Endothelial cell of umbilical vein (primary cell): ENCODE measurements at regions not wholly inside any gene's neighbourhood (a gene's known extent, or its start where the extent isn't known, plus 50 kb on each side); places are given as distances from the start of the nearest gene placed in this dataset.
A peak's percentile ranks its signal among the peaks of the same experiment; 100 is the strongest.

Source experiments
- BruUV-seq: library from RNA; stranded (reverse); fragments of 400-500 nt; replicated peaks from 2 replicates; lab custom pipeline; 2021; lab: Mats Ljungman, UMichigan
- CTCF ChIA-PET: fragments of 300-600, 350-600 bp; sonication (Branson Sonifier 250); formaldehyde crosslinking; loops from one replicate; lab custom pipeline; 2021; ENCODE audit warnings: antibody characterized with exemption, inconsistent platforms; lab: Charles Lee
- POLR2A ChIA-PET: fragments of 300-600, 350-600 bp; sonication (Branson Sonifier 250); formaldehyde crosslinking; loops from one replicate; lab custom pipeline; 2021; ENCODE audit warnings: antibody characterized with exemption, inconsistent platforms; lab: Charles Lee
- DNase-seq: peaks from one replicate; pipeline ENCODE4 v3.0.0-alpha.2; 2011; ENCODE audit warnings: low read depth, low spot score
- FAIRE-seq: peaks from 2 replicates; lab custom pipeline; 2011; peaks lifted over from hg19 to GRCh38; lab: Jason Lieb, UNC
- H2AFZ ChIP-seq: 2 replicates; pipeline ENCODE4 v1.6.0; 2012; ENCODE audit warnings: low read depth, low read length, control low read depth, inconsistent platforms
- H3K27ac ChIP-seq: 2 replicates; pipeline ENCODE4 v1.5.1; 2011; ENCODE audit warnings: low read depth, mild to moderate bottlenecking, control low read depth, low read length, moderate library complexity; ENCODE audit not compliant: insufficient read depth
- H3K27me3 ChIP-seq, 2 experiments: 2 replicates each; pipeline versions ENCODE4 v1.6.0 to v1.6.1; 2011; ENCODE audit warnings: low read length in 2 of 2, mixed read lengths in 1 of 2; ENCODE audit not compliant: control insufficient read depth in 2 of 2, insufficient read depth in 2 of 2
- H3K36me3 ChIP-seq, 2 experiments: 2 replicates in 1 of 2; 3 replicates in 1 of 2; pipeline ENCODE4 v1.5.1; 2011; ENCODE audit warnings: low read length in 2 of 2, mild to moderate bottlenecking in 1 of 2, moderate library complexity in 1 of 2; ENCODE audit not compliant: control insufficient read depth in 2 of 2, insufficient read depth in 2 of 2; ENCODE audit errors: extremely low read depth in 1 of 2
- H3K4me1 ChIP-seq: 3 replicates; pipeline ENCODE4 v1.5.1; 2011; ENCODE audit warnings: mild to moderate bottlenecking, low read length; ENCODE audit not compliant: control insufficient read depth, insufficient read depth; ENCODE audit errors: extremely low read depth
- H3K4me2 ChIP-seq: 2 replicates; pipeline ENCODE4 v1.6.1; 2011; ENCODE audit warnings: low read length, control low read depth, mixed read lengths; ENCODE audit not compliant: insufficient read depth
- H3K4me3 ChIP-seq, 3 experiments: fragments of 200-600 bp in 1 of 3; sonication (generic), shearing (Covaris generic) in 1 of 3; replicated peaks in 1 of 3; 2 replicates each; pipeline ENCODE4 v1.5.1; 2011 to 2016; ENCODE audit warnings: control low read depth in 3 of 3, low read length in 3 of 3, mild to moderate bottlenecking in 2 of 3, inconsistent platforms in 1 of 3, low read depth in 1 of 3, moderate library complexity in 1 of 3; ENCODE audit not compliant: insufficient read depth in 1 of 3
- H3K79me2 ChIP-seq: 2 replicates; pipeline ENCODE4 v1.6.0; 2012; ENCODE audit warnings: low read length, inconsistent platforms; ENCODE audit not compliant: control insufficient read depth, insufficient read depth
- H3K9ac ChIP-seq: replicated peaks from 2 replicates; pipeline ENCODE3; 2011; ENCODE audit warnings: low read length, control low read depth; ENCODE audit not compliant: insufficient read depth; ENCODE audit errors: extremely low read depth
- H3K9me1 ChIP-seq: replicated peaks from 3 replicates; pipeline ENCODE4 v1.6.0; 2011; ENCODE audit warnings: mild to moderate bottlenecking, low read length; ENCODE audit not compliant: control insufficient read depth, insufficient read depth; ENCODE audit errors: extremely low read depth
- H3K9me3 ChIP-seq: replicated peaks from 2 replicates; pipeline ENCODE4 v1.5.1; 2012; ENCODE audit warnings: low read length, inconsistent platforms; ENCODE audit not compliant: control insufficient read depth, insufficient read depth
- H4K20me1 ChIP-seq: replicated peaks from 2 replicates; pipeline ENCODE3; 2011; ENCODE audit warnings: mild to moderate bottlenecking, low read length; ENCODE audit not compliant: control insufficient read depth, insufficient read depth; ENCODE audit errors: extremely low read depth
- EZH2 ChIP-seq: IDR thresholded peaks from 2 replicates; pipeline ENCODE4 v1.6.1; 2012; ENCODE audit warnings: borderline replicate concordance, low read depth, mild to moderate bottlenecking, moderate library complexity, low read length, inconsistent platforms; ENCODE audit not compliant: severe bottlenecking
- FOS ChIP-seq: IDR thresholded peaks from 2 replicates; pipeline ENCODE4 v1.6.1; 2011; ENCODE audit warnings: mild to moderate bottlenecking, low read length, moderate library complexity, borderline replicate concordance; ENCODE audit not compliant: insufficient read depth
- GATA2 ChIP-seq: IDR thresholded peaks from 2 replicates; pipeline ENCODE4 v1.7.0; 2011; ENCODE audit warnings: low read depth, mild to moderate bottlenecking, moderate library complexity, mixed read lengths, low read length; ENCODE audit not compliant: insufficient read length, insufficient read depth
- JUN ChIP-seq: IDR thresholded peaks from 2 replicates; pipeline ENCODE4 v1.6.1; 2011; ENCODE audit warnings: borderline replicate concordance, low read depth; ENCODE audit not compliant: insufficient read length, insufficient read depth
- MYC ChIP-seq: IDR thresholded peaks from one replicate; pipeline ENCODE4 v1.6.1; 2011; ENCODE audit warnings: mild to moderate bottlenecking, low read depth, low read length
- POLR2A ChIP-seq: IDR thresholded peaks from 2 replicates; pipeline ENCODE4 v1.6.1; 2012; ENCODE audit warnings: low read depth, mild to moderate bottlenecking, control low read depth, low read length
- POLR2AphosphoS5 ChIP-seq: IDR thresholded peaks from 2 replicates; pipeline ENCODE4 v1.6.1; 2012; ENCODE audit warnings: low read depth, mild to moderate bottlenecking, control low read depth, low read length, moderate library complexity; ENCODE audit not compliant: insufficient read depth
- dilution Hi-C: fragments of 300-500 bp; cut with MboI; formaldehyde crosslinking; loops from one replicate; pipeline ENCODE4 v1.15.0; 2019; ENCODE audit warnings: low sequenced_read_pairs; ENCODE audit not compliant: extremely low pct_ligation_motif_present
- intact Hi-C: fragments of 100-400 bp; cut with micrococcal nuclease; formaldehyde crosslinking; loops from one replicate; pipeline ENCODE4 v1.10.0; 2022
- TF ChIP-seq, protein P1 (sequence below): IDR thresholded peaks from 2 replicates; pipeline ENCODE4 v1.6.1; 2011; ENCODE audit not compliant: insufficient read depth, insufficient read length
- TF ChIP-seq, protein P2 (sequence below), 2 donors: IDR thresholded peaks; 1 replicate in 1 of 2; 2 replicates in 1 of 2; pipeline ENCODE4 v1.5.1; 2011; ENCODE audit warnings: low read length in 2 of 2, mild to moderate bottlenecking in 2 of 2, moderate library complexity in 2 of 2, control low read depth in 1 of 2, inconsistent platforms in 1 of 2, low read depth in 1 of 2; ENCODE audit not compliant: insufficient read depth in 1 of 2; ENCODE audit errors: extremely low read depth in 1 of 2

DNA sequence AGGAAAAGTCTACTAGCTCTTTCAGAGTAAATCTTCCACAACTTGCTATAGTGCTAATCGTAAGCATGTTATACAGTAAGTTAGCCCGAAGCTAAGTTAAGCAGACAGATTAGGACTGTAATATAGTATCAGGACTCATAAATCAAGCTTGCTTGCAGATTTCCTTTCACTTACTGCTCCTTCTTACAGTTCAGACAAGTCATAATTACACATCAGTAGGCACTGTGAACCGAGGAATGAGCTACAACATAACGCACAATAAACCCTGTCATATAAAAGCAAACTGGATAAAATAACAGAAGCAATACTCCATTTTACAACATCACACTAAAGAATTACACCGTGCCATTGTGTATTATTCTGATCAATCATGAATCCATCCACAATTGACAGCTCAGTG lies 832.6 kb upstream of the ZEB2 start:
- no TSS peak for BruUV-seq

More for the DNA sequence above, 832.6 kb upstream of the ZEB2 start:
- intact Hi-C loops, result no loop called here
- Histone ChIP-seq H3K27me3 (no peaks in the 10 kb centered on the region), H3K9me1 (no peaks in the 10 kb centered on the region), H4K20me1 (no peaks in the 10 kb centered on the region), H3K79me2 (no peaks in the 10 kb centered on the region), H3K9me3 (no peaks in the 10 kb centered on the region), H3K4me3 (no peak overlapping the region), H3K9ac (no peak overlapping the region), H3K36me3 (no peaks in the 10 kb centered on the region), H3K4me1 (no peaks in the 10 kb centered on the region), H3K27ac (no peak overlapping the region), H3K4me2 (no peak overlapping the region), H2AFZ (peak overlapping the region; percentile 64)
- dilution Hi-C loops, result no loop called here
- DNase-seq (no peak), FAIRE-seq (peak; percentile 35)
- TF ChIP-seq GATA2 (no peak), EZH2 (no peak), FOS (no peak), MYC (no peak), POLR2AphosphoS5 (no peak), JUN (no peak), POLR2A (no peak)
- TF ChIP-seq, protein P1, sequence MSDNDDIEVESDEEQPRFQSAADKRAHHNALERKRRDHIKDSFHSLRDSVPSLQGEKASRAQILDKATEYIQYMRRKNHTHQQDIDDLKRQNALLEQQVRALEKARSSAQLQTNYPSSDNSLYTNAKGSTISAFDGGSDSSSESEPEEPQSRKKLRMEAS, result no peak
- TF ChIP-seq, protein P2, sequence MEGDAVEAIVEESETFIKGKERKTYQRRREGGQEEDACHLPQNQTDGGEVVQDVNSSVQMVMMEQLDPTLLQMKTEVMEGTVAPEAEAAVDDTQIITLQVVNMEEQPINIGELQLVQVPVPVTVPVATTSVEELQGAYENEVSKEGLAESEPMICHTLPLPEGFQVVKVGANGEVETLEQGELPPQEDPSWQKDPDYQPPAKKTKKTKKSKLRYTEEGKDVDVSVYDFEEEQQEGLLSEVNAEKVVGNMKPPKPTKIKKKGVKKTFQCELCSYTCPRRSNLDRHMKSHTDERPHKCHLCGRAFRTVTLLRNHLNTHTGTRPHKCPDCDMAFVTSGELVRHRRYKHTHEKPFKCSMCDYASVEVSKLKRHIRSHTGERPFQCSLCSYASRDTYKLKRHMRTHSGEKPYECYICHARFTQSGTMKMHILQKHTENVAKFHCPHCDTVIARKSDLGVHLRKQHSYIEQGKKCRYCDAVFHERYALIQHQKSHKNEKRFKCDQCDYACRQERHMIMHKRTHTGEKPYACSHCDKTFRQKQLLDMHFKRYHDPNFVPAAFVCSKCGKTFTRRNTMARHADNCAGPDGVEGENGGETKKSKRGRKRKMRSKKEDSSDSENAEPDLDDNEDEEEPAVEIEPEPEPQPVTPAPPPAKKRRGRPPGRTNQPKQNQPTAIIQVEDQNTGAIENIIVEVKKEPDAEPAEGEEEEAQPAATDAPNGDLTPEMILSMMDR (IDR thresholded peaks at IDR 0.05; ENCODE audit: extremely low read depth in 1 of 2, insufficient read depth in 1 of 2, low read depth in 1 of 2, low read length in 2 of 2), result no peak
- CTCF ChIA-PET, result no interaction called here
- POLR2A ChIA-PET, result no interaction called here
